HEK293 (cell line): ENCODE measurements at regions not wholly inside any gene's neighbourhood (a gene's known extent, or its start where the extent isn't known, plus 50 kb on each side); places are given as distances from the start of the nearest gene placed in this dataset.

Experiments
- CTCF ChIP-seq: fragments of 450-650 bp; formaldehyde crosslinking; IDR thresholded peaks from 2 replicates; pipeline ENCODE4 v1.5.1; 2016; ENCODE audit warnings: missing biosample characterization, missing genetic modification characterization
- GFI1B ChIP-seq: fragments of 450-650 bp; formaldehyde crosslinking; IDR thresholded peaks from 2 replicates; pipeline ENCODE4 v1.5.1; 2016; ENCODE audit warnings: missing biosample characterization, missing genetic modification characterization
- MEIS1 ChIP-seq: sonication (generic); formaldehyde crosslinking; IDR thresholded peaks from 2 replicates; pipeline ENCODE4 v1.8.1; 2022; ENCODE audit warnings: missing genetic modification reagents, mild to moderate bottlenecking, borderline replicate concordance
- SALL2 ChIP-seq: fragments of 450-650 bp; formaldehyde crosslinking; IDR thresholded peaks from 2 replicates; pipeline ENCODE4 v1.5.0; 2017; ENCODE audit warnings: missing biosample characterization, mild to moderate bottlenecking, missing genetic modification characterization, borderline replicate concordance
- SCRT2 ChIP-seq: fragments of 450-650 bp; formaldehyde crosslinking; IDR thresholded peaks from 2 replicates; pipeline ENCODE4 v1.5.1; 2016; ENCODE audit warnings: missing biosample characterization, missing genetic modification characterization
- ZBTB8A ChIP-seq: fragments of 450-650 bp; formaldehyde crosslinking; IDR thresholded peaks from 2 replicates; pipeline ENCODE4 v1.5.1; 2016; ENCODE audit warnings: missing biosample characterization, missing genetic modification characterization
- ZNF138 ChIP-seq: fragments of 450-650 bp; formaldehyde crosslinking; IDR thresholded peaks from 2 replicates; pipeline ENCODE4 v1.5.1; 2016; ENCODE audit warnings: missing biosample characterization, missing genetic modification characterization, borderline replicate concordance
- ZNF292 ChIP-seq: fragments of 450-650 bp; formaldehyde crosslinking; IDR thresholded peaks from 2 replicates; pipeline ENCODE4 v1.5.1; 2016; ENCODE audit warnings: low read depth, missing biosample characterization, missing genetic modification characterization, borderline replicate concordance
- ZNF521 ChIP-seq: fragments of 450-650 bp; formaldehyde crosslinking; IDR thresholded peaks from 2 replicates; pipeline ENCODE4 v1.5.1; 2017; ENCODE audit warnings: missing biosample characterization, mild to moderate bottlenecking, missing genetic modification characterization
- ZNF626 ChIP-seq: fragments of 450-650 bp; sonication (Bioruptor Pico); formaldehyde crosslinking; IDR thresholded peaks from 2 replicates; pipeline ENCODE4 v1.5.1; 2018; ENCODE audit warnings: missing biosample characterization, missing genetic modification characterization, inconsistent platforms
- ZNF777 ChIP-seq: fragments of 450-650 bp; formaldehyde crosslinking; IDR thresholded peaks from 2 replicates; pipeline ENCODE4 v1.5.1; 2017; ENCODE audit warnings: missing biosample characterization, missing genetic modification characterization, borderline replicate concordance

DNA sequence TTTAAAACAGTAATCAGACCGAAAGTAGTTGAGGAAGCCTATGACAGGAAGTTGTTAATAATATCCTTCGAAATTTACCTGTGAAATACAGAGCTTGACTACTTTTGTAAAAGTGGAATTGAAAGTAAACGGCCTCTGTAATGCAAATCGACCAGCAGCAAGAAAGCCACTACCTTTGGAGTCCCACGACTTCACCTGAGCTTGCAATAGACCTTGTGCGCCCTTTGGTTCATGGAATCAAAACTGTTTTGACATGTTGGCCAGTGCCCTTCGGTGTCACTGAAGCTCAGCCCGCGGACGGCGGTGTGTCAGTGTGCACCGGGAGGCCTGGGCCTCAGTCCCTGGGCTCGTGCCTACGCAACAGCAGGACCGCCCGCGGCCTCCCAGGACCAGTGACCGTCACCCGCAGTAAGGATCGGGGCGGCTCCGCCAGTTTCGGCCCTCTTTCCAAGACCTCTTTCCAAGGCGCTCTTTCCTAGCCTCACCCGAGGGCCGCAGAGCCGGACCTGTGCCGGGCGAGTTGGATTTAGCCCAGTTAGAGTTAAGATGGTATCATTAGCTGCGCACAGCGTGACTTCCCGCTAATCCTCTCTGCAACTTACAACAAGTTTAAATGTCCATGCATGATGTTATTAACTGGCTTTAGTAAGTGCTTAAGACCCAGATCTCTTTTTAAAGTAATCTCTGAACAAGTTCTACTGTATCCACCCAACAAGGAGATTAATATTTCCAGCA, 223.3 kb downstream of the MEF2C start:
- TF ChIP-seq ZBTB8A (no peak), ZNF521 (tag by site-specific recombination) (no peak), SALL2 (no peak), SCRT2 (no peak), GFI1B (tag by site-specific recombination) (no peak), CTCF (no peak), ZNF138 (tag by site-specific recombination) (no peak), ZNF626 (tag by site-specific recombination) (no peak), ZNF292 (tag by site-specific recombination) (no peak), MEIS1 (CRISPR knock-in tag) (no peak), ZNF777 (tag by site-specific recombination) (no peak)
